ENCODE measurements at regions not wholly inside any gene's neighbourhood (a gene's known extent, or its start where the extent isn't known, plus 50 kb on each side); places are given as distances from the start of the nearest gene placed in this dataset.

DNA sequence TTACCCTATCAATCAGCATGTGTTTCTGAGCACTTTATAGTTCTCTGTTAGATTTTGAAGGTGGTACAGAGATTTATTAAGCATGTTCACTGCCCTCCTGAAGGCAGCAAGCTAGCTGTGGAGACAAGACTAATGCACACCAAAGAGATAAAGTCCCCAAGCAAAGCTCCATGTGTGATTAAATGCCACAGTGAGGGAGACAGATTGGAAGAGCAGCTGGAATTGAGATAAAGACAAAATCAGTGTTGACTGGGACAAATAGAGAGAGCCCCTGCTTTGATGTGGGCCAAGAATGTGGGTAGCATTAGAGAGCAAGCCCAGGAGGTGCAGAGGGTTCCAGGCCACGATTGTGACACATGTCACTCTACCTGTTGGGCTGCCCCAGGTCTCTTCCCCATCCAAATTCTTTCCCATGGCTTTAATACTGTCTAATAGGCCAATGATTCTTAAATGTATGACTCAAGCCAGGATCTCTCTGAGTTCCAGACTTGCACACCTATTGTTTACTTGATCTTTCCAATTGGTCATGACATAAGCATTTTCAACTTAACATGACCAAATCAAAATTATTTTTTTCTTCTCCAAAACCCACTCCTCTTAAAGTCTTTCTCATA lies 60.1 kb upstream of the ZC3H12C start:
- no peak for DNase-seq

DNA sequence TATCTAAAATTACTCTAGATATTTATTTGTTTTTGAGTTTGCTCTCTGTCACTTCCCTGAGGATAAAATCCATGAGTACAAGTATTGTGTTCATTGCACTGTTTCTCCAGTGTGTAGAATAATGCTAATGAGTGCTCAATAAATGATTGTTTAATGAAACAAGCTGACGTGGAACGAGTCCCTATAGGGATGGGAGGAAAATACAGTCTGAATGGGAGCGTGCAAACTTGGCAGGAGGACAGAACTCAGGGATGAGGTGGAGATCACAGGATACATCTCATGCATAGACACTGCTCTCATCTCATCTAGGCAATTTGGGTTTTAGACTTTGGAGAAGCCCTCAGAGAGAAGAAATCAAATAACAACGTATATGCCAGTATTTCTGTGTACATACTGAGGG lies 58.4 kb upstream of the ZC3H12C start:
- no peak for DNase-seq

DNA sequence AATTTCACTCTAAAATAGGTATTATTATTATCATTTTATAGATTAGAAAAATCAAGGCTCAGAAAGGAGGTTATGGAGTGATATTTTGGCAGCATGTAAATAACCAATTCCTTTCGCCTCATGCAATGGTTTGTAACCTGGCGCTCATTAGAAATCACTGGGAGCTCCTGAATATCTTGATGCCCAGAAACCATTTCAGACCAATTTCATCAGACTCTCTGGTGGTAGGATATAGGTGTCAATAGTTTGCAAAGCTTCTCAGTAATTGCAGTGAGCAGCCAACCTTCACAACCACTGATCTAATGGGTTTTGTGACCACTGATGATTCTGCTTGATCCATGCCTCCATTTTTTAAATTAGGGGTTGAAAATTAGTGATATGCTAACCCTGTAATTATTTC lies 57.8 kb upstream of the ZC3H12C start:
- no peak for DNase-seq

DNA sequence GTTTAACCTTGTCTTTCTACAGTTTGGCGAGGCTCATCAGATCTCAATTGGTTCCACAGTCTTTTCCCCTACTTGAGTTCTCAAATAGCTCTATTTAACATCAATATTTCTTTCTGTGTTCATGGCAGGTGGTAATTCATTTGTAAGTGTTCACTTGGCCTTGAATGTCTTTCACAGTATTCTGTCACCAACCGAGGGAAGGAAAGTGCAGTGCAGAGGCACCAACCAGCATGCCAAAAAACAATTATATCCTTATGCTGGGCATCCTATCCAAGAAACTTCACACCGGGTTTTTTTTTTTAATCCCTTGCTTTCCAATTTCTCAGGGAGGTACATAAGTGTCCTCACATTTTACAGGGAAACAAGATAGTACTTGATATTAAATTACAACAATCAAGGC lies 55.0 kb upstream of the ZC3H12C start:
- peak; percentile 17 to 60 for DNase-seq
